Hematopoietic multipotent progenitor cell treated with erythropoietin and hydrocortisone succinate and interleukin-3 and kit ligand, for 15 days (in vitro differentiated cells): ENCODE measurements at regions not wholly inside any gene's neighbourhood (a gene's known extent, or its start where the extent isn't known, plus 50 kb on each side); places are given as distances from the start of the nearest gene placed in this dataset.
"Not testable (repeated sequence)": the region's sequence is repeated elsewhere in the genome, so short reads cannot be mapped to it uniquely, and the experiment has no call there.

ENCODE experiments used
- DNase-seq: peaks from one replicate; pipeline ENCODE4 v3.0.0-alpha.2; 2015; ENCODE audit warnings: low spot score

DNA sequence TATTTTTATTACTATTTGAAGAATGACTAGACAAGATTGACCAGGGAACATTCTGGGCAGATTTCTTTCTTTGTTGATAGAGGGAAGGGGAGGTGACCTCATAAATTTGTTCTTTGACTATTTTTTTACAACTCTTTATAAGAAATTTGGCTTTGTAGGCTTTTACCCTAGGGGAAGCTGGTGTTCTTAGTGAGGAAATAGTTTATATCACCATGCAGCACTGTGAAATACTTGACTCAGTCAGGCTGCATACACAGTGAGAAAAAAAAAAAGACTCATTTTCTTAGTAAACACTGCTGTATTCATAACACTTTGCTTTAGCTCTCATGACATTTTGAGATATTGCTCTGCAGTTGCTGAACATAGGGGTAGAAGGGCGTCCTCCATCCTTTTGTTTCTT lies 336.6 kb upstream of the PIK3R1 start:
- DNase-seq, result no peak

DNA sequence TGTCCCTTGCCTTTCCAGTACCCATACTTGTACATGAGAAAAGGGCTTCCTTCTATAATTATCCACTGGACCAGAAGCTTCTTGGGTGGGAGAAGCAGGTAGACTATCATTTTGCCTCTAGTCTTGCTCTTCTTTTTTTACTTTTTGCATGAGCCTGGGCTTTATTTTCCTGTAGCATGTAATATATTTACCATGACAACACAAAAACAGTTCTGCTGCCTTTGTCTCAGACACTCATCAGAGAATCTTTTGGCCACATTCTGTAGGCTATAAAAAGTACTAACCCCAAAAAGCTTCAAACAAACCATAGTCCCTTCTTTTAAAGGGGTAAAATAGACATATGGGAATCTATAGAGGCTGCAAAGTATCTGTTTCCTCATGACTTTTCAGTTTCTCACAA lies 339.2 kb upstream of the PIK3R1 start:
- DNase-seq, result no peak

DNA sequence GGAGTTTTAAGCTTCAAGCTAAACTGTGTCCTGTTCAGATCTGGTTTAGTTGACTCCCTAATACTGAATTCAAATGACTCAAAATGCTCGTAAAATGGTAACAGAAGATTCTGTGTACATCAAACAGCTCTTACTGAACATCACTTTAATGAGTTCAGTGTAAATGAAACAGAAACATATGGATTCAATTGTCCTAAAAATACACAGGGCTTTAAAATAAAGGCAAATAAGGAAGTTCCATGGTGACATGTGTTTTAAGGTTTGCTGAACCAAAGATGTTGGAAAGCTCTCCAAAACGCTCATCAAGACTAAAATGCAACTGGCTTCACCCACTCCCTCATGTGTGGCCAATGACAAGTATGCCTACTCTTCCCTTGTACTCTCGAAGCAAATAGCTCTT lies 340.0 kb upstream of the PIK3R1 start:
- no peak for DNase-seq

- DNase-seq, result no peak
Observed at GRCh38 chr5:67873935-67874334, 341.6 kb upstream of the PIK3R1 start.

DNA sequence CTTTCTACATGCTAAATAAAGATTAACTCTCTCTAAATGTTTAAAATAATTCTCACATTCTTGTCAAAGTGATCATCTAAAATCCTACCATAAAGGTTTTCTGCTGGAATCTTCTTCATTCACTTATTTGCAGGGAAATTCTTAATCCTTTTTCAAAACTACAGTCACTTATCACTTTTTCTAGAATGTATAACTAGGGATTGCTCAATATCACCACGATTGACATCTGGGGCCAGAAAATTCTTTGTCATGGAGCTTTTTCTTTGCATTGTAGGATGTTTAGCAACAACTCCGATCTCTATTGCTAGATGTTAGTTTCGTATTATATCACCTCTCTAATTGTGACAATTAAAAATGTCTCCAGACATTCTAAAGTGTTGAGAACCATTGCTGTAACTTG lies 344.9 kb upstream of the PIK3R1 start:
- DNase-seq, result no peak

- DNase-seq, result not testable (repeated sequence)
Observed at GRCh38 chr5:67864335-67864734, 351.2 kb upstream of the PIK3R1 start.

- no peak for DNase-seq
Observed at GRCh38 chr5:67858471-67859031, 357.0 kb upstream of the PIK3R1 start.

DNA sequence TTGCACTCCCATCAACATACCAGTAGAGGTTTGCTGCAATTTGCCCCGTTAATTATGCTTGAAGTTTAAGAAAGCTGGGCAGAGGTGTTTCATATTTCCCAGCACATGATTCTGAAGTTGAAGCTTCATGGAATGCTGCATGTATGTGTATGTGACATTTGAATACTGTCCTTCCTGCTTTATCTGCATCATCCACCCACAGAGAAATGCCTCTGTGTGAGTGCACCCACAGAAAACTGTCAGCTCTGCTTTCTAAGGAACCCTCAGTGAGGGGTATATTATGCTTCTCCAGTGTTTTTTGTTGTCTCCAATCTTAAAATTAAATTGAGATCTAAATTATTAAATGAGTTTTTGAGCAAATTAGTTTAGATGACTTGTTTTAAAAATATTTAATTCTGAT lies 358.1 kb upstream of the PIK3R1 start:
- DNase-seq, result no peak

- no peak for DNase-seq
Observed at GRCh38 chr5:67855523-67855922, 360.0 kb upstream of the PIK3R1 start.

- not testable (repeated sequence) for DNase-seq
Observed at GRCh38 chr5:67850906-67851305, 364.6 kb upstream of the PIK3R1 start.

- DNase-seq, result no peak
Observed at GRCh38 chr5:67844924-67845323, 370.6 kb upstream of the PIK3R1 start.

- DNase-seq, result no peak
Observed at GRCh38 chr5:67842806-67843205, 372.8 kb upstream of the PIK3R1 start.

- not testable (repeated sequence) for DNase-seq
Observed at GRCh38 chr5:67837225-67837624, 378.3 kb upstream of the PIK3R1 start.

- DNase-seq, result not testable (repeated sequence)
Observed at GRCh38 chr5:67836496-67836895, 379.1 kb upstream of the PIK3R1 start.

DNA sequence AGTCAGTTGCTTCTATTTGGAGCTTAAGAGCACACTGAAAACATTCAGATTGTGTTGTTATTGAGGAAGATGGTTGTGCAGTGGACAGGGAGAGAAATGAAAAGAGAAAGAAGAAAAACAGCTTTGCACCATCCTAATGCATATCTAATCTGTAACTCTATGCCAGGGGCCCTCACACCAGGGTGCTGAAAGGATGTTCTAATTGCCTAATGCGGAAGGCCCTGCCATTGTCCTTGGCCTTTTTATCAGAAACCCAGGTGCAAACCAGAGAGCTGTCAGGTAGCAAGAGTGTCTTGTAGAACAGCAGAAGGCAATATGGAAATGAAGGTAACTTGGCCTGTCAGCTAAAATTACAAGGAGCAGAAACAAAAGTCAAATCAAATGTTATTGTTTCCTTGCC lies 384.5 kb upstream of the PIK3R1 start:
- no peak for DNase-seq

DNA sequence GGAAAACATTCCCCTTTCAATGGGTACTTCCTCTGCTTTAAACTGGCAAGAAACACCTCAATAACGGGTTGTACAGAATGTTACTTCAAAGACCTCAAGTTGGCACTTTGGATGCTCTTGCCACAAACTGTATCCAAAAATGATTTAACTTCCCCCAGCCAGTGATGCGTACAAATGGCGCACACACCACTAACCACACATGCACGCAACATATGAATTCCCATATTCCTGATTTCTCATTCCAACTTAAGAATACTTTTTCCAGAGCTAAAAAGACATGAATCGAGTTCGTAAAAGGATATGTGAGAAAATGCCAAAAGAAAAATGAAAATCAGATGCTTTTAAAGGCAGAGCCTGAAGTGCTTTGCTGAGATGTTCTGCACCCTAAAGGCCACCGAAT lies 388.0 kb upstream of the PIK3R1 start:
- no peak for DNase-seq

GRCh38 chr5:67824852-67825251 lies 390.7 kb upstream of the PIK3R1 start:
- DNase-seq, result no peak

- no peak for DNase-seq
Observed at GRCh38 chr5:67817652-67818051, 397.9 kb upstream of the PIK3R1 start.

- no peak for DNase-seq
Observed at GRCh38 chr5:67816456-67816855, 399.1 kb upstream of the PIK3R1 start.

- DNase-seq, result peak; percentile 51
Observed at GRCh38 chr5:67815455-67816391, 399.8 kb upstream of the PIK3R1 start.

DNA sequence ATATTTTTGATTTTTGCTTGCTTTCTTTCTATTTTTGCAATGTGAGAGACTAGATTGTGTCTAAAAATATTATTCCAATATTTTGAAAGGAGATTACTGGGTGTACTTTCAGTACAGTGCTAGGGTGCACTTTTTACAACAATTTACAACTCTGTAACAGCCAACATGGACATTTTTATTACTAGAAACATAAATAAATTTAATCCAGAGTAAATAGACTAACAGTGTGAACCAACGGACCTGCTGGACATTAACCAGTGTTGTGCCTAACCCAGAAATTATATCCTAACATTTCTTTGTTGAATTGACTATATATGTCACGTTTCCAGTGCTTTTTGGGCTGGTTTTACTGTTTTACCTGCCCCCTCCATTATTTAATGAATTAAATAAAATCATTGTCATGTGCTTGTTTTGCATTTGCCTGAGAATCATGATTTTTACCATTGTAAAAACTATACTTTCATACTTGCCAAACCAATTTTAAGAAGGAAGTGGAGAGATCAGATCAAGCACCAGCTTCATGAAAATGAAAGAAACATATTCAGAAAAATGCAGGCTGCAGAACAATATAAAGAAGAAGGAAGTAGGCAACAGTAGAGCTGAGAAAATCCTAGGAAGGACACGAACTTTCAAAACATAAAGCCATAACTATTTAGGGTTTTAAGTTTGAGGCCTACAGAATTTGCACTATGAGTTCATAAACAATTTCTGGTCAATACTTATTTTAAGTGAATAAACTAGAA lies 400.8 kb upstream of the PIK3R1 start:
- no peak for DNase-seq

GRCh38 chr5:67813877-67814539 lies 401.5 kb upstream of the PIK3R1 start:
- DNase-seq, result peak; percentile 44
